ENCODE measurements at regions not wholly inside any gene's neighbourhood (a gene's known extent, or its start where the extent isn't known, plus 50 kb on each side); places are given as distances from the start of the nearest gene placed in this dataset.

GRCh38 chr12:89965993-89966392 lies 257.4 kb upstream of the ATP2B1 start:
- TF ChIP-seq, protein P1, sequence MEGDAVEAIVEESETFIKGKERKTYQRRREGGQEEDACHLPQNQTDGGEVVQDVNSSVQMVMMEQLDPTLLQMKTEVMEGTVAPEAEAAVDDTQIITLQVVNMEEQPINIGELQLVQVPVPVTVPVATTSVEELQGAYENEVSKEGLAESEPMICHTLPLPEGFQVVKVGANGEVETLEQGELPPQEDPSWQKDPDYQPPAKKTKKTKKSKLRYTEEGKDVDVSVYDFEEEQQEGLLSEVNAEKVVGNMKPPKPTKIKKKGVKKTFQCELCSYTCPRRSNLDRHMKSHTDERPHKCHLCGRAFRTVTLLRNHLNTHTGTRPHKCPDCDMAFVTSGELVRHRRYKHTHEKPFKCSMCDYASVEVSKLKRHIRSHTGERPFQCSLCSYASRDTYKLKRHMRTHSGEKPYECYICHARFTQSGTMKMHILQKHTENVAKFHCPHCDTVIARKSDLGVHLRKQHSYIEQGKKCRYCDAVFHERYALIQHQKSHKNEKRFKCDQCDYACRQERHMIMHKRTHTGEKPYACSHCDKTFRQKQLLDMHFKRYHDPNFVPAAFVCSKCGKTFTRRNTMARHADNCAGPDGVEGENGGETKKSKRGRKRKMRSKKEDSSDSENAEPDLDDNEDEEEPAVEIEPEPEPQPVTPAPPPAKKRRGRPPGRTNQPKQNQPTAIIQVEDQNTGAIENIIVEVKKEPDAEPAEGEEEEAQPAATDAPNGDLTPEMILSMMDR (conservative IDR thresholded peaks at IDR 0.05; ENCODE audit: low read depth, low read length), result no peak
- no peak overlapping the region for H3K4me3 ChIP-seq (ENCODE audit: low read depth, low read length)
- DNase-seq (ENCODE audit: low read depth), result no peak

DNA sequence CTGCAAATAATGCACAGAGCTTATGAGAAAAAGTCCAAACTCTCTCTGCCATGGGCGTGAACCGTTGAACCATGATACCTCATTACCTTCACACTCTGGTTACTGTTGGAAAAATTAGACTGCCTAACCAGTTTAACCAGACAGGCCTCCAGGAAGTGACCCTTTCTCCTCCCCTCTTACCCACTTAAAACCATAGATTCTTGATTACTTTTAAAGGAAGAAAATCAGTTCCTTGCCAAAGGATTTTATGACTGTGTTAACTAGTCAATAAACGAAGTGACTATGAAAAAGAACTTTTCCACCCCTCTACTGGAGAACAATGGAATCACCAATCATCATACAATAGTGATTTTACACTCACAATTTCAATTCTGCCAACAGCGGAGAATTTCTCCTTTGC lies 254.0 kb upstream of the ATP2B1 start:
- TF ChIP-seq, protein P1 (conservative IDR thresholded peaks at IDR 0.05; ENCODE audit: low read depth, low read length), result peak; percentile 50
- H3K4me3 ChIP-seq (ENCODE audit: low read depth, low read length), result no peak overlapping the region
- no peak for DNase-seq (ENCODE audit: low read depth)

DNA sequence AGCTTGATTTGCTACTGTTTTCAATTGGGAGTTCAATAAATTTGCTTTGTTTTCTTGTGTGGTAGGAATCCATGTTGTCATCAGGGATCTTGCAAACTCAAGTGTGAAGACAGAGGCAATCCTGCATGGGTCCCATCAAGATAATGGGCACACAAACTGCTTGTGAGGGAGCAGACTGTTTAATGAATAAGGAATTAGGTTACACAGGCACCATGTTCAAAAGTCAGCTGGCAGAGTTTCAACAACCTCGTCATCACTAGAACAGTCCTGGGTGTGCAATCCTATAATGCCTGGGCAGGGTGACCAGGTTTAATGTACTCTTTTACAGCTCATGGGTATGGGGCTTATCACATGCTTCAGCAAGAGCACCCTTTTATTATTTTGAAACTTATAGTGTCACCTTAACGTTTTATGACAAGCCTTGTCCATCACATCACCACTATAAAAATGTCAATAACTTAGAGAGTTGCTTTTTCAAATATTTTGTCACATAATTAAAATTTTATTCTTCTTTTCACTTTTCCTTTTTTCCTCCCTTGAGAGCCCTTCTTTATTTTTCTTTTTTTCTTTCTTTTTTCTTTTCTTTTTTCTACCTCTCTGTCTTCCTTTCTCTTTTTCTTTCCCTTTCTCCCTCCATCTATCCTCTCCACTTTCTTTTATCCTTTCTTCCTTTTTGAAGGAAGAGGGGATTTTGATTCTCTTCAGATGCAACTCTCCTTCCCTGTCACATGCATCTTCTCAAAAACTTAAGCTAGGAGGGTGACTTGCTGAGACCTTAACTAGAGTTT lies 252.2 kb upstream of the ATP2B1 start:
- no peak overlapping the region for H3K4me3 ChIP-seq (ENCODE audit: low read depth, low read length)
- no peak for DNase-seq (ENCODE audit: low read depth)
- TF ChIP-seq, protein P1 (conservative IDR thresholded peaks at IDR 0.05; ENCODE audit: low read depth, low read length), result no peak

DNA sequence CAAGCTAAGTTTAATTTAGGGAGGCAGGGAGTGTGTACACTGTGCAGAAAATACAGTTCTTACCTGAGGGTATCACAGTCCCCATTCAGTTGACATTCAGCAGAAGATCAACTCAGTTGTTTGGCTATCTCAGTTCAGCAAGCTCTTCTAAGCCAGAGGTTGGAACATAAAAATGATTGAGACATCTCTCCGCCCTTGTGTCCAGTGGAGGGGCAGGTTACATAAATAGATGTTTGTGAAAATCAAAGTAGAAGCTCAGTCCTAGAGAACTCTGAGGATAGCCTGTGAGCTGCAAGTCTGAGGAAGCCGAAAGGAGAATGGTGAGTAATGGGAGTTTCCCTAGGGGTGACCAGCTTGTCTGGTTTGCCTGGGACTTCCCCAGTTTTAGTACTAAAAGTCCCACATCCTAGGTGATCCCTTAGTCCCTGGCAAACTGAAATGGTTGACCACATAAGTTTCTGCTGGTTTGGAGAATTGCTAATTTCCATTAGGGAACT lies 251.4 kb upstream of the ATP2B1 start:
- TF ChIP-seq, protein P1 (conservative IDR thresholded peaks at IDR 0.05; ENCODE audit: low read depth, low read length), result no peak
- no peak overlapping the region for H3K4me3 ChIP-seq (ENCODE audit: low read depth, low read length)
- peak; percentile 73 for DNase-seq (ENCODE audit: low read depth)

GRCh38 chr12:89959179-89959578 lies 250.5 kb upstream of the ATP2B1 start:
- TF ChIP-seq, protein P1 (conservative IDR thresholded peaks at IDR 0.05; ENCODE audit: low read depth, low read length), result no peak
- no peak overlapping the region for H3K4me3 ChIP-seq (ENCODE audit: low read depth, low read length)
- DNase-seq (ENCODE audit: low read depth), result no peak

DNA sequence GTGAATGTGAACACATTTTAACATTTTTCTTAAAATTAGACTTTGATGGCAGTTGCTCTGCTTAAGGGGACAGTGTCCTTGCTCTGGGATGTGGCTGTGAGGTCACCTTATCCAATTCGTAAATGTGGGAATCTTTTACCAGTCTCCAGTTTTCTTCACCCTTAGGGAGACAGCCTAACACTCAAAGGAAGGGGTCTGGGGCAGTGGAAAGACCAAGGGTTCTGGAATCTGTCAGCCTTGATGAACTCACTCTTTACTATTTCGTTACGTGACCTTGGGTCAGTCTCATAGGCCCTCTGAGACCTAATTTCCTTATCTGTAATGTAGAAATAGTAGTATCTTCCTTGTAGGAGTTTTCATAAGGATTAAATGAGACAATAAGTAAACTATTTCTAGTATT lies 245.6 kb upstream of the ATP2B1 start:
- DNase-seq (ENCODE audit: low read depth), result no peak
- no peak overlapping the region for H3K4me3 ChIP-seq (ENCODE audit: low read depth, low read length)
- TF ChIP-seq, protein P1 (conservative IDR thresholded peaks at IDR 0.05; ENCODE audit: low read depth, low read length), result no peak

- no peak for DNase-seq (ENCODE audit: low read depth)
- TF ChIP-seq, protein P1 (conservative IDR thresholded peaks at IDR 0.05; ENCODE audit: low read depth, low read length), result no peak
- H3K4me3 ChIP-seq (ENCODE audit: low read depth, low read length), result no peak overlapping the region
Measured at GRCh38 chr12:89951694-89952060, 243.0 kb upstream of the ATP2B1 start.

Data from epithelial cell of proximal tubule (primary cell).